ENCODE measurements at regions not wholly inside any gene's neighbourhood (a gene's known extent, or its start where the extent isn't known, plus 50 kb on each side); places are given as distances from the start of the nearest gene placed in this dataset.
A peak's percentile ranks its signal among the peaks of the same experiment; 100 is the strongest.

- no peaks in the 10 kb centered on the region for H3K9me3 ChIP-seq (ENCODE audit: severe bottlenecking)
- H3K4me3 ChIP-seq (ENCODE audit: severe bottlenecking): no peak overlapping the region
- H3K36me3 ChIP-seq (ENCODE audit: low read depth): no peaks in the 10 kb centered on the region
- H3K27ac ChIP-seq (ENCODE audit: poor library complexity, severe bottlenecking): no peak overlapping the region
- TF ChIP-seq CTCF (IDR thresholded peaks at IDR 0.05; ENCODE audit: poor library complexity, severe bottlenecking): no peak
- DNase-seq (ENCODE audit: low spot score) (peak; percentile 91), ATAC-seq (ENCODE audit: low read depth) (peak; percentile 80)
- H3K4me1 ChIP-seq (ENCODE audit: insufficient read depth, poor library complexity, severe bottlenecking): no peaks in the 10 kb centered on the region
- H3K27me3 ChIP-seq (ENCODE audit: insufficient read depth, poor library complexity, severe bottlenecking): no peaks in the 10 kb centered on the region
Measured at GRCh38 chr2:121075006-121075551, 209.9 kb downstream of the TFCP2L1 start.

- no peaks in the 10 kb centered on the region for H3K27me3 ChIP-seq (ENCODE audit: insufficient read depth, poor library complexity, severe bottlenecking)
- no peaks in the 10 kb centered on the region for H3K9me3 ChIP-seq (ENCODE audit: severe bottlenecking)
- no peaks in the 10 kb centered on the region for H3K4me1 ChIP-seq (ENCODE audit: insufficient read depth, poor library complexity, severe bottlenecking)
- no peak overlapping the region for H3K27ac ChIP-seq (ENCODE audit: poor library complexity, severe bottlenecking)
- TF ChIP-seq CTCF (IDR thresholded peaks at IDR 0.05; ENCODE audit: poor library complexity, severe bottlenecking): no peak
- DNase-seq (ENCODE audit: low spot score) (no peak), ATAC-seq (ENCODE audit: low read depth) (no peak)
- no peaks in the 10 kb centered on the region for H3K36me3 ChIP-seq (ENCODE audit: low read depth)
- no peak overlapping the region for H3K4me3 ChIP-seq (ENCODE audit: severe bottlenecking)
Measured at GRCh38 chr2:121075641-121076497, 209.1 kb downstream of the TFCP2L1 start.

- Histone ChIP-seq H3K4me3 (ENCODE audit: severe bottlenecking) (no peak overlapping the region), H3K27me3 (ENCODE audit: insufficient read depth, poor library complexity, severe bottlenecking) (no peaks in the 10 kb centered on the region), H3K36me3 (ENCODE audit: low read depth) (no peaks in the 10 kb centered on the region), H3K27ac (ENCODE audit: poor library complexity, severe bottlenecking) (no peak overlapping the region), H3K4me1 (ENCODE audit: insufficient read depth, poor library complexity, severe bottlenecking) (no peaks in the 10 kb centered on the region), H3K9me3 (ENCODE audit: severe bottlenecking) (no peaks in the 10 kb centered on the region)
- DNase-seq (ENCODE audit: low spot score) (no peak), ATAC-seq (ENCODE audit: low read depth) (no peak)
- no peak for TF ChIP-seq CTCF (IDR thresholded peaks at IDR 0.05; ENCODE audit: poor library complexity, severe bottlenecking)
Measured at GRCh38 chr2:121076498-121076820, 208.5 kb downstream of the TFCP2L1 start.

- Histone ChIP-seq H3K27ac (ENCODE audit: poor library complexity, severe bottlenecking) (no peak overlapping the region), H3K4me3 (ENCODE audit: severe bottlenecking) (no peak overlapping the region), H3K4me1 (ENCODE audit: insufficient read depth, poor library complexity, severe bottlenecking) (no peaks in the 10 kb centered on the region), H3K9me3 (ENCODE audit: severe bottlenecking) (no peaks in the 10 kb centered on the region), H3K27me3 (ENCODE audit: insufficient read depth, poor library complexity, severe bottlenecking) (no peaks in the 10 kb centered on the region), H3K36me3 (ENCODE audit: low read depth) (no peaks in the 10 kb centered on the region)
- TF ChIP-seq CTCF (IDR thresholded peaks at IDR 0.05; ENCODE audit: poor library complexity, severe bottlenecking): peak; percentile 95
- ATAC-seq (ENCODE audit: low read depth) (peak; percentile 34), DNase-seq (ENCODE audit: low spot score) (no peak)
Measured at GRCh38 chr2:121076885-121077549, 208.0 kb downstream of the TFCP2L1 start.

All from RWPE2 (cell line).